Urothelium cell line (cell line): ENCODE measurements at regions not wholly inside any gene's neighbourhood (a gene's known extent, or its start where the extent isn't known, plus 50 kb on each side); places are given as distances from the start of the nearest gene placed in this dataset.
A peak's percentile ranks its signal among the peaks of the same experiment; 100 is the strongest.
"Not testable (repeated sequence)": the region's sequence is repeated elsewhere in the genome, so short reads cannot be mapped to it uniquely, and the experiment has no call there.

Experiments
- DNase-seq: peaks from one replicate; pipeline ENCODE4 v3.0.0; 2011; ENCODE audit warnings: low spot score, mixed read lengths
- FAIRE-seq: peaks from 2 replicates; lab custom pipeline; 2011; peaks lifted over from hg19 to GRCh38; lab: Jason Lieb, UNC

DNA sequence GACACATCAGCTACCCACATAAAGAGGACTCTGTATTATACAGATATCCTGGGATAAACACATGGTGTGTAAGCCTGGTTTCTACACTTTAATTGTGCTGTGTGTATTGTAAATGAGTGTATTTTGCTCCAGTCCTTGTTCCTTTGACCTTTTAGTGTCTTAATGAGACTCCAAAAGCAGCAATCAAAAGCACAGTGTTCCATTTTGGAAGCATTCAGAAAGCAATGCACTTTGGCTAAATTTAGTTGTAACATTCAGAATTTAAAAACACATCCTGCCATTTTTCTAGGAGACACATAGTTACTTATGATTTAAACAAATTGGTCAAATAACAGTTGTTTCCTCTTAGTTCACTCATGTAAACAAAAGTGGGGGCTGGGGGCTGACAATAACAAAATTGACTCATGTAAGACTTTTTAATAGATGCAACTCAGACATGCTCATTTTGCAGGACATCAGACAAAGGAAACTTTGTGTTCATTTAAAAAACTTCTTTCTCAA lies 122.2 kb downstream of the GPR37 start:
- FAIRE-seq = no peak
- no peak for DNase-seq

DNA sequence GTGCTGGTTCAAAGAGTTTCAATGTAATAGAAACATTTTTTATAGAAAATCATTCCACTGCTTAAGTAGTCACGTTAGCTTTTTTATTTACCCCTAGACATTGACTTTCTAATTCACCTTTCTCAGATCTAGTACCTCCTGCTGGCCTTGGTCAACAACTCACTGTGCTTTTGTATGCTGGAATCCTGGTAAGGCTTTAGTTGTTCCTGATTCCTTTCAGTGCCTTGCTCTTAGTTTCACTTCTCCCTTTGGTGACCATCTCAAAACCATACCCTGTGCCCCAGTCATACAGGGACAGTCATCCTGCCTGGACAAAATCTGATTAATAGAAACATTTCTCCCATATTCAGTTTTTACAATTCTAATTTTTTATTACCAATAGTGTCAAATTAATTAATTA lies 130.2 kb downstream of the GPR37 start:
- FAIRE-seq (no peak), DNase-seq (no peak)

DNA sequence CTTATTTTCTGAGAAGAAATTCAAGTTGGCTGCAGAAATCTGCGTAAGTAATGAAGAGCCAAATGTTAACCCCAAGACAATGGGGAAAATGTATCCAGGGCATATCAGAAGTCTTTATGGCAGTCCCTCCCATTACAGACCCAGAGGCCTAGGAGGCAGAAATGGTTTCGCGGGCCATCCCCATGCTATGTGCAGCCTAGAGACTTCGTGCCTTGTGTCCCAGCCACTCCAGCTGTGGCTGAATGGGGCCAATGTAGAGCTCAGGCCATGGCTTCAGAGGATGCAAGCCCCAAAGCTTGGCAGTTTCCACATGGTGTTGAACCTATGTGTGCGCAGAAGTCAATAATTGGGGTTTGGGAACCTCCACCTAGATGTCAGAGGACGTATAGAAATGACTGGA lies 131.9 kb downstream of the GPR37 start:
- FAIRE-seq (no peak), DNase-seq (no peak)

DNA sequence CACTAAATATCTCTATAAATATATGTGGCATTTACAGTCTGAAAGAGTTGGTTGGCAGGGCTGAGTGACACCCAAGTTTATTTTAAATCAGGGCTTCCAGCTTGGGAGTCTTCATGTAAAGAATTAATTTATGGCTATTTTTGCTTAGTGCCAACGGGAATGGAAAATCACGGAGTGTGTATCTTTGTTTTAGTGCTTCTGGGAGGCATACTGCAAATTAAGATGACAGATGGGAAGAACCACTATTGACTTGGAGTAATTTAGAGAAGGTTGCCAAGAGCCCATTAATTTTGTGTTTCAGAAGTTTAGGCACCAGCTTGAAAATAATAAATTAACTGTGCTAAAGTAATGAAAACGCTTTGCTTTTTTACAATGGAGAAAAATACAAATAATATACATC lies 135.2 kb downstream of the GPR37 start:
- no peak for FAIRE-seq
- DNase-seq = no peak

DNA sequence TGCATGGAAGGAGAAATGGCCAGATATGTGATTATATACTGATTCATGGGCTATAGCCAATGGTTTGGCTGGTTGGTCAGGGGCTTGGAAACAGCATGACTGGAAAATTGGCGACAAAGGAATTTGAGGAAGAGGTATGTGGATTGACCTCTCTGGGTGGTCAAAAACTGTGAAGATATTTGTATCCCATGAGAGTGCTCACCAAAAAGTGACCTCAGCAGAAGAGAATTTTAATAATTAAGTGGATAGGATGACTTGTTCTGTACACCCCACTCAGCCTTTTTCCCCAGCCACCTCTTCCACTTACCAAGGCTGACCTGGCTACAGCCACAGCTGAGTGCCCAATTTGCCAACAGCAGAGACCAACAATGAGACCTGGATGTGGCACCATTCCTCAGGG lies 146.7 kb downstream of the GPR37 start:
- no peak for FAIRE-seq
- DNase-seq = no peak

DNA sequence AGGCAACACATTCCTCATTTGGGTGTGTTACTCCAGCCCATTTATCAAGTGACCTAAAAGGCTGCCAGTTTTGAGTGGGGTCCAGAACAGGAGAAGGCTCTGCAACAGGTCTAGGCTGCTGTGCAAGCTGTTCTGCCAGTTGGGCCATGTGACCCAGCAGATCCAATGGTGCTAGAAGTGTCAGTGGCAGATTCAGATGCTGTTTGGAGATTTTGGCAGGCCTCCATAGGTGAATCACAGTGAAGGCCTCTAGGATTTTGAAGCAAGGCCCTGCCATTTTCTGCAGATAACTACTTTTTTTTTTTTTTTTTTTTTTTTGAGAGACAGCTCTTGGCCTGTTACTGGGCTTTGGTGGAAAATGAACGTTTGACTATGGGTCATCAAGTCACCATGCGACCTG lies 147.5 kb downstream of the GPR37 start:
- DNase-seq, FAIRE-seq: not testable (repeated sequence)

DNA sequence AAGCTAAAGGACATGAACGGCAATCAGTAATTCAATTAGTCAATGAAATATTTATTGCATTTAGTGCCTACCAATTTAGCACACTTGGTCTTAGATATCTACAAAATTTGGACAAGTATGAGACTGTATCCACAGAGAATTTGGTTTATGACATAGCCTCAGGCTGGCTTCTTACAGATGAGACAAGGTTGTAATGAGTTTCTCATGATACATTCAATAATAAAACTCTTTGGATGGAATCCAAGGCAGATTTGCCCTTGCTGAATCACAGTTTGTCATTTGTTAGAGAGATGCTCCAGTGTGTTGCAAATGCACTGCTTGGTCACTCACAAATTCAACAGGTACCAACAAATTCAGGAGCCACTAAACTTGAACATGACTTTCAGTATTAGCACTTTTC lies 162.5 kb downstream of the GPR37 start:
- DNase-seq (no peak), FAIRE-seq (no peak)

DNA sequence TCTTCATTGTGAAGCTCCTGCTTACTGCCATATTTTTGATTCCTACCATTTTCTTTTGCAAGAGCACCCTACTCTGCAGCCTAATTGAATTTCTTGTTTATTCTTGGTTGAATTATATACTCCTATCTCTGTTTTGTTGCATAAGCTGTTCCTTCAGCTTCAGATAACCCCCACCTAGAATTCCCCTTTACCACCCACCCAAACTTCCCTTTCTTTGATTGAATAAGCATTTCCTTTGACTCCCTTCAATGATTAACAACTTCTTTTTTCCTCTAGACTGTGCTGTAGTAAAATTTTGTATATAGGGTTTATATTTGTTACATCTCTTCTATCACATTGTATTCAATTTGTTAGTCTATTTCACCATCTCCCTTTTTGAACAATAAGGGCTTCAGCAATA lies 168.1 kb downstream of the GPR37 start:
- FAIRE-seq = no peak
- DNase-seq = no peak

DNA sequence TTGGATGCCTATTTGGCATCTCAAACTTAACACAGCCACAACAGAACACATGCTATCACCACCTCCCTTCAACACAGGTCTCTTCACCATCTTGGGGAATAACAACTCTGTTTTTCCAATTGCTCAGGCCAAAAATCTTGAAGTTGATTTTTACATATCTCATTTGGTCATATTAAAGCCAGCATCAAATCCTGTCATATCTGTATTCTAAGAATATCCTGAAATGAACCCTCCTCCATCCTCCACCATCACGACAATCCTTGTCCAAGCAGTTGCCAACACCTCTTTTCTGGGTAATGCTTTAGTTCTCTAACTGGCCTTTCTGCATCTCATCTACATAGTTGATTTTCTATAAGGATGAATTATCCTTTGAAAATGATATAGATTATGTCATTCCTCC lies 168.7 kb downstream of the GPR37 start:
- DNase-seq = no peak
- FAIRE-seq = no peak

DNA sequence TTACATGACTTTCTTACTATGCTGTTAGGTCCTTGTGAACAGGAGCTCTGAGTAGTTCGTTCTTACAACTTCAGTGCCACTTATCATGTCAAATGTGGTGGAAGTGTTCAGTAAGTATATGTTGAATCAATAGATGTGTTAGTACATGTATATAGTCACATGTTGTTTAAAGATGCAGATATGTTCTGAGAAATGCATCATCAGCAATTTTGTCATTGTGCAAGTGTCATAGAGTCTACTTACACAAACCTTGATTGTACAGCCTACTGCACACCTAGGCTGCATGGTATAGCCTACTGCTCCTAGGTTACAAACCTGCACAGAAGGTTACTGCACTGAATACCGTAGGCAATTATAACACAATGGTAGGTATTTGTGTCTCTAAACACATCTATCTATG lies 174.8 kb downstream of the GPR37 start:
- DNase-seq (no peak), FAIRE-seq (no peak)

DNA sequence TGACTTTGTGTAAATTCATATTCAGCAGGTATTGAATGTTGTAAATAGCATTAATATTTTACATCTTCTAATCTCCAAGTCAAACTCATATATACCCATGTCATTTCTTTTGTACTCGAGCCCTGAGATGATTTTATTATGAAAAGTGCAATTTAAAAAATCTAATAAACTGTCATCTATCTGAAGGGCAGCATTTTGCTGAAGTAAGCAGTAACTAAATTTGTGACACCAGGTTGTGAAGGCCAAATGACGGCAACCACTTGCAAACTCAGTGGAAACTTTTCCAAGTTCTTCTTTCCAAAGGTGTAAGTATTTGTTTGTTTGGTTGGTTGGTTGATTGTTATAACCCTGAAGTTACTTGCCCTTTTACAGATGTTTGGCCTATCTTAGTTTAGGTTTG lies 188.3 kb downstream of the GPR37 start:
- DNase-seq = no peak
- FAIRE-seq = no peak

DNA sequence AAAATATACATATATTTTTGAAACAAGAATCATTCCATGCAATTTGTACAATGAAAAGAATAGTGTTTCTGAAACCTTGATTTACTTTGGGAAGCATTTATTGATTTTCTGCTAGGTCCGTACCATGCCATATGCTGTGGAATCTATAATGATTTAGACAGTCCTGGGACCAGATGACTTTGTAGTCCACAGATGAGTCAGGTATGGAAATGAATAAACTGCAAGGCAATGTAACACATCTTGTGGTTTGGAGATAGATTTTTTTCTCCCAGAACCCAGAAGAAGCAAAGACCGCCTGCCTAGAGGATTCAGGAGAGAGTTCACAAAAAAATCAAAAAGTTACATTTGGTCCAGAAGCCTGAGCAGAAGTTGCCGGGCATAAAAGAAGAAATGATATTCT lies 190.4 kb downstream of the GPR37 start:
- DNase-seq (no peak), FAIRE-seq (no peak)

DNA sequence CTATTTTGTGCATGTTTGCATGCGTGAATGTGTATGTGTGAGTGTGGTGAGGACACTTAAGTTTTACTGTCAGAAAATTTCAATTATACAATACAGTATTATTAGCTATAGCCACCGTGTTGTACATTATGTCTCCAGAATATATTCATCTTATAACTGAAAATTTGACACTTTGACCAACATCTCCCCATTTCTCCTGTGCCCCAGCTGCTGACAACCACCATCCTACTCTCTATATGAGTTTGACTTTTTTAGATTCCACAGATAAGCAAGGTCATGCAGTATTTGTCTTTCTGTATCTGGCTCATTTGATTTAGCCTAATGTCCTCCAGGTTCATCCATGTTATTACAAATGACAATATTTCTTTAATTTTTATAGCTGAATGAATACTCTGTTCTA lies 195.0 kb downstream of the GPR37 start:
- DNase-seq = no peak
- FAIRE-seq = no peak

DNA sequence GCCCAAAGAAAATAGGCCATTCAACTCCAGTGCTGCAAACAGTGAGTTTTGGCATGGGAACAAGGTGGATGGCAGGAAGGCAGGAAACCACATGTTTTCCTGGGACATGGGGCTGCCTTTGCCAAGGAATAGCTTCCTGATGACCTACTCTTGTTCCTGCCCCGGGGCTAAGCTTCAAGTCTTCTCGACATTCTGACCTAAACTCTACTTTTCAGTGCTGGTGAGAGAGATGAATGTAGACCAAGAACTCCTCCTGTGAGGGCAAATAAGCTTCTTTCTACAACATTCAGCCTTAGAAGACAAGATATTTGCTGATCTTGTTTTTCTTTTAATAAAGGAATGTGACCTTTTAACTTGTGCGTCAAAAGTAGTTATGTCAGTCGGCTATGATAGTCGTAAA lies 199.0 kb downstream of the GPR37 start:
- DNase-seq (peak; percentile 6), FAIRE-seq (no peak)

DNA sequence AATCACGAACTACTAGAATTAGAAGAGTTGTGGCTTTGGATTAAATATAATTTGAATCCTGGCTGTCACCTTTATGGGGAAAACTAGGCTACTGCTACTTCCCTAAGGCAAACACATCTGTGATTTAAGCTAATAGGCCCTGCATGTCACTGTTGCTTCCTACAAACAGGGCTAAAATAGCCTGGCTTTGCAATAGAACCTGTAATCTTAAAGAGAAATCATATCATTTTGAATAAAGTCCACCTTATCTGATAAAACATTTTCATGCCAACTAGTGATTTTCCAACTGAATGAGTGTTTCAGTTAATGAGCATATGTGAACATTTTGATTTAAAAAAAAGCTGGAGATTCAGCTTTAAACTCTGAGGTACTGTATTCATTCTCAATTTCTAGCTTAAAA lies 208.0 kb downstream of the GPR37 start:
- FAIRE-seq (no peak), DNase-seq (no peak)

DNA sequence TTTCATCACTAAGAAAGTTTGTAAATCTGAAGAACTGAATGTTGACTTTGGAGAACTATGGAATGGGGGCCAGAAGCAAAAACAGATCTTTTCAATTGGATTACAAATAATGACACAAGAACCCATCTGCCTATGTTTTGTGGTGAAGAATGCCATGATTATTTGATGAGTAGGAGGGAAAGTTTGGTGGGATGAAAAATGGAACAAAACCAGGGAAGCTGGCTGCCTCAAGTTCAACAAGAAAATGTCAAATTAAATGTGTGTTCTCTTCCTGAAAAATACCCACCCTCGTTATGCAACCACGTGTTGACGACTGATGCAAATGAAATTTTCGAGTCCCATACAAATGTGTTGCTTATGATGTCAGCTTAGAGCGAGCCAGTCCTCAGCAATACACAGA lies 208.5 kb downstream of the GPR37 start:
- no peak for FAIRE-seq
- DNase-seq = no peak

DNA sequence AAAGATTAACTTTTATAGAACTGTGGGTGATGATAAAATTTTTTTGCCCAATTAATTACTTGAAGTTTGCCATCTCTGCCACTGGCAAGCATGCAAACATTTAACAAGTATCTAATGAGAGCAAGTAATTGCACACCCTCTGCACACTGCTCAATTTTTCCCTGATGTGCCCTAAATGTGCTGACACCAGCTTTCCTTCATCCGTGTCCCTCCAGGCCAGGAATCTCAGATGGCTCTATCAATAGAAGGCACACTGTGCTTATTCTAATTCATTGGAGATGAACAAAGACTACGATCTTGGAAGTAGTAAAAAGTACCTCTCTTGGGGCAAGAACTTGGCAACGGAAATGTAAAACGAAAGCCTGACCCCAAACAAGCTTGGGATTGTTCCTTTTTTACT lies 212.1 kb downstream of the GPR37 start:
- no peak for DNase-seq
- no peak for FAIRE-seq

DNA sequence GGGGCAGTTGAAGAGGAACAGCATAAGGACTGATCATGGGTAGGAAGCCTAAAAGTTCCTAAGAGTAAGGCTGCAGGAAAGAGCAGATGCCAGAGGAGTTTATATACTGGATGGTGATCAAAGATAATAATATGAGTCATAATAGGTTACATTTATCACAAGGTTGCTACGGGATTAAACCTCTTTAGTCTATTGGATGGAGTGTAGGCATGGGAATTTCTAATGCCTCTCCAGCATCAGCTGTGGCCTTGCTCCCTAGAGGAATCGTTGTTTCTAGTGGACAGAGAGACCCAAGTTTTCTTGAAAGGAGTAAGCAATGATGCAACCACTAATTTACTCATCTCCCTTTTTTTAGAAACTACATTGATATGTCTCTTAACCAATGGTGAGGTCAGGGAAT lies 213.4 kb downstream of the GPR37 start:
- FAIRE-seq = no peak

DNA sequence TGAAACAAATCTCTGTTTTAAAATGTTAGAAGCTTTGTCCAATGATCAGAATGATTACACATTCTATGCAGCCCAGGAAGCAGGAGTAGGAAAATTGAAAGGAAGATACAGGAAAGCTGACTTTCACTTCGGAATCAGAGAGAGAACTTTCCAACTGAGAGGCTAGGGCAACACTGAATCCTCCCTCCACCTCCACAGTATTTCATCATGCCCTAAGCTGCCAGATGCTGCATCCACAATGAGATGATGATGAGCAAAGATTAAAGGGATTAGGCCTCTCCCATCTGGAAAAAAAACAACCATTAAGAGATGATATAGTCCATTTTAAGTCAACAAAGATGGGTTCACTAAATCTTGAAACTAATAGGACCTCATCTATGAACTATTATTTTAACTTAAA lies 215.6 kb downstream of the GPR37 start:
- no peak for FAIRE-seq
- no peak for DNase-seq

More for the DNA sequence above, 213.4 kb downstream of the GPR37 start:
- DNase-seq = no peak

DNA sequence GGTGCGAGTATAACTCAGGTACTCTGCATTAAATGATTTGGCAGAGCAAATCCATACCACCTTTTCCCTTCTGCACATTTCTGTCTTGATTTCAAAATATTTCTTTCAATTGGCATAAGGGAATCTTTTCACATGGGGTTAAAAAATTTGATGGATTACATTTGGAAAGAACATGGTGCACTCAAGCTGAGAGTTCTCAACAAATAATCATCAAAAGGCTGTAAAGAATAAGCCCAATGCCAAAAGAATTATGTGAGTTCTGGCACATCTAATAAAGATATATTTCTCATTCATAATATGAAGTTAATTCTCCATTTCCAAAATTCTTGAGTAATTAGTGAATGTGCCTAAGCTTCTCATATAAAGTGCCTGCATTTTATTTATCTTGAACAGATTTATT lies 223.1 kb downstream of the GPR37 start:
- FAIRE-seq (no peak), DNase-seq (no peak)

DNA sequence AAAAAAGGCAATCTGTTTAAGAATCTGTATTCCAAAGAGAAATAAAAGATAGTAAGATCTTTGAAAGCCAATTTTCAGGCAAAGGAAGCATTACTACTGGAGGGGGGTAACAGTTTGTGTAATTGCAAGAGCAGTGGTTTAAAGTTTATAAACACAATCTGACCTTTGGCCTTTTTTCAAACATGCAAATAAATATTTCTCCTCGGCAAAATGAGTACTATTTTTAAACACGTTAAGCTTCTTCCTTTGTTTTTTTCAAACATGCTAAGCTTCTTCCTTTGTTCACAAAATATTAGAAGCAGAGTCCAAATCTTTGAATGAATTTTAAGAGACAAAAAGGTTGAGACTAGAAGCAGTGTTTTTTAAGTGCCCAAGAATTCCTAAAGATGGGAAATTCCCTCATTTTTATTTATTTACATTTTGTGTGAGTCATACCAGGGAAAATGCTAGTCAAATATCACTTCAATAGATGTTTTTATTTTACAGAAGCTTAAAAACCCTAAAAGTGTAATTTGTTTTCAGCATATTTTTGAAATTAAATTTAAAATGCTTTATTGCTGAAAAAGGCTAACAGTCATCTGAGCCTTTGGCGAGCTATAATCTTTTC lies 229.3 kb downstream of the GPR37 start:
- no peak for DNase-seq
- FAIRE-seq = no peak

DNA sequence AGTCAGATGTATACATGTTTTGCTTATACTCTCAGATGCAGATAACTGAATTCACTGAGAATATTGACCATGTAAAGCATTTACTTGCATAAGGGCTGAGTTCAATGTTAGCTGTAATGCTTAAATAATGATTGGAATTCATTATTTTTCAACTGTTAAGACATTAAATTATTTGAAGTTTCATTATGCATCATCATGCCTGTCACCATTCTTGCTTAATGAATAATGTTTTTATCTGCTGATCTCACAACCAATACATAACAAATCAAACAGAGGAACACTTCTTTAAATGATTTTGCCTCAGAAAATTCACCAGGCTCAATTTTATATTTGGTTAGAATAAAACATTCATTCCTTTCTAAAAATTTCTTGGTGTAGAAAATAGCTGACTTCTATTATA lies 233.4 kb downstream of the GPR37 start:
- FAIRE-seq (no peak), DNase-seq (no peak)

DNA sequence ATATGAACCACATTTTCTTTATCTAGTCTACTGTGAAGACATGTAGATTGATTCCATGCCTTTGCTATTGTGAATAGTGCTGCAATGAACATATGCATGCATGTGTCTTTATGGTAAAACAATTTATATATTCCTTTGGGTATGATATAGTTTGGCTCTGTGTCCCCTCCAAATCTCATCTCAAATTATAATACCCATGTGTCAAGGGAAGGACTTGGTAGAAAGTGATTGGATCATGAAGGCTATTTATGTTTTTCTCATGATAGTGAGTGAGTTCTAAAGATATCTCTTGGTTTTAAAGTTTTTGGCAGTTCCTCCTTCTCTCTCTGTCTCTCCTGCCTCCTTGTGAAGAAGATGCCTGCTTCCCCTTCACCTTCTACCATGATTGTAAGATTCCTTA lies 248.7 kb downstream of the GPR37 start:
- no peak for DNase-seq

More for the DNA sequence above, 248.7 kb downstream of the GPR37 start:
- no peak for FAIRE-seq
